CD1c-positive myeloid dendritic cell (primary cell): ENCODE measurements at regions not wholly inside any gene's neighbourhood (a gene's known extent, or its start where the extent isn't known, plus 50 kb on each side); places are given as distances from the start of the nearest gene placed in this dataset.

Source experiments
- DNase-seq: peaks from one replicate; pipeline ENCODE4 v3.0.0-alpha.2; 2016; ENCODE audit errors: extremely low spot score

GRCh38 chr13:53144826-53145225 is 116.2 kb downstream of the OLFM4 start:
- DNase-seq: peak; percentile 83

- no peak for DNase-seq
These were observed 122.0 kb downstream of the OLFM4 start for GRCh38 chr13:53150568-53150967.

DNA sequence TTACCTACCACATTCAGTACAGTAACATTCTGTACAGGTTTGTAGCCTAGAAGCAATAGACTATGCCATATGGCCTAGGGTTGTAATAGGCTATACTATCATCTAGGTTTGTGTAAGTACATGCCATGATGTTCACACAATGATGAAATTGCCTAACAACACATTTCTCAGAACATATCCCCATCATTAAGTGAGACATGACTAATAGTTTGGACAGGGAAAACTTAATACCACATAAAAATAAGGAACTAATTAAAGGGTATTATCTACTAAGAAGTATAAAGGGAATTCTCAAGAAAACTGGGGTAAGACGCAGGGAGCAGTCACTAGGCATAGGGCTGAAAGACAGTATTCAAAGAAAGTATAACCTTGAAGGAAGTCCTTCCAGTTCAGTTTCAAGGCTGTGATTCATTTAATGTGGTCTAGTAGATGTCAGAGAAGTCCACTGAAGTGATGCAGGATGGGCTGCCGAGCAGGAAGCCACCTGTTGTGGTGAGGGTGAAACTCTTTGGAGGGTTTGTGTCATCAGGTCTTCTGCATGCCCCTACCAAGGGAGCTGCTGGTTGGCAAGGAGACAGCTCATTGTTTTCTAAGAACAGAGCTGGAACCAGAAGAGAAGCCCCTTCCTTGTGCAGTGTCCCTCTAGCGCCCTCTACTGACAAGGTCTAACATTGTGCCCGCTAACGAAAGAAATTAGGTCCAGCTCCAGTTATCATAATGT is 122.9 kb downstream of the OLFM4 start:
- DNase-seq: peak; percentile 57

- DNase-seq: no peak
These were observed 123.4 kb downstream of the OLFM4 start for GRCh38 chr13:53152057-53152421.

GRCh38 chr13:53158201-53158600 is 129.6 kb downstream of the OLFM4 start:
- DNase-seq: no peak

- no peak for DNase-seq
These were observed 130.8 kb downstream of the OLFM4 start for GRCh38 chr13:53159431-53159830.

DNA sequence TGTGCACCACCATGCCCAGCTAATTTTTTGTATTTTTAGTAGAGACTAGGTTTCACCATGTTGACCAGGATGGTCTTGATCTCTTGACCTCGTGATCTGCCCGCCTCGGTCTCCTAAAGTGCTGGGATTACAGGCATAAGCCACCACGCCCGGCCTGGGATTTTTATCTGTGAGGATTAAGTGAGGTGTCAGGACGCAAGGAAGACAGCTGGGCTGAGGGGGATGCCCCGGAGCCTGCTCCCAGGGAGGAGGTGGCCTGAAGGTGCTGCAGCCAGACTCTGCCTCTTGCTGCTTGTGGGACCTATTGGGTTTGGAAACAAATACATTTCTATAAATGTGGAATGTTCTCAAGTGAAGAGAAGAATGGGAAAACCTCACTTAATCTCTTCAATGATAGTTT is 131.6 kb downstream of the OLFM4 start:
- no peak for DNase-seq

GRCh38 chr13:53161251-53161650 is 132.6 kb downstream of the OLFM4 start:
- no peak for DNase-seq

DNA sequence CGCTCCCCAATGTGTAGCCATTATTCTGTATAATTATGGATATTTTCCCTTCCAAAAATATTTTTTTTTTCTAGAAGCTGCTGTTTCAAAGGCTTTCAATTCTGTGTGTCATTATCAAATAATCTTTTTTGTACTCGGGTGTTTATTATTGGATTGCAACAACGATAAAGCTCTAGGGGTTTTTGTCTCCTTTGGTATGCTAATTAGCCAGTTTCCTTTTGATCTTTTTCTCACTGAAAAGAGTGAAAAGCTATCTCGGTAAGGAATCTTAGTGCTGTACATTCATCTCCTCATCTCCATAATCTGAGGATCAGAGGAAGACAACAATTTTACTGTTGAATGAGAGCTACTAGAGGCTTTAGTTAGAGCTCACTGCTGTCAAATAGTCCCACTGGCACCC is 136.6 kb downstream of the OLFM4 start:
- DNase-seq: no peak

DNA sequence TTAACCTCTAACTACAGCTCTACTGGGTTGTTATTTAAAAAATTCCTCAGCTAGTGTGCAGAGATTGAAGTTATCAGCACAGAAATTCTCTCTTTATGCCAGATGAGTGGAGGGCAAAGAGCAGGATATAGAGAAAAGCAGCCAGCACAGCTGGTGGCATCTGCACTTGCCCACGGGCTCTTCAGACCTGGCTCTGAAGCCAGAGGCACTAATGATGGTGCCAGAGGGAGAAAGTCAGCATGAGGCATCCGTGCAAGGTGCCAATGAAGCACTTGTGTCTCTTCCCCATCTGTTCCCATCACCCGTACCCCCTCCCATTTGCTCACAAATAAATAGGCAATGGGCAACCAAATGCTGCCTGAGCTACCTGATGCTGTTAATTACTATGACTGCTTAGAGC is 138.9 kb downstream of the OLFM4 start:
- no peak for DNase-seq

GRCh38 chr13:53170910-53171309 is 142.3 kb downstream of the OLFM4 start:
- no peak for DNase-seq

GRCh38 chr13:53174545-53174944 is 145.9 kb downstream of the OLFM4 start:
- no peak for DNase-seq

DNA sequence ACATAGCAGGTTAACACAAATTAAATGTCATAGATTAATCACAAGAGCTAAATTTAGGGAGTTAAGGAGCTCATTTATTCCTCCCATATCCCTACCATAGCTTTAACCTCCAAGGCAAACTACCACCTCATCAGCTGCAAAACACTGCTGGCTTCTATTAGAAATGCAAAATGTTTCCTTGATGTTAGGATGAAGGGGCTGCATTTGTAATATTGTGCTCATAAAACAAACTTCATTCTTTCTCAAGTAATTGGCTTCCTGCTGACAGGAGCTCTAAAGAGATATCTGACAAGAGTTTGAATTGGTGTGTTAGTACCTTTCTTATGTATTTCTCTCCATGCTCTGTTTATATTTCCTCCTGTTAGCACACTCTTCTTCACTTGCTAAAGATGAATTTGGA is 152.1 kb downstream of the OLFM4 start:
- no peak for DNase-seq

GRCh38 chr13:53182724-53183123 is 154.1 kb downstream of the OLFM4 start:
- no peak for DNase-seq

- DNase-seq: no peak
These were observed 159.5 kb downstream of the OLFM4 start for GRCh38 chr13:53188120-53188519.

DNA sequence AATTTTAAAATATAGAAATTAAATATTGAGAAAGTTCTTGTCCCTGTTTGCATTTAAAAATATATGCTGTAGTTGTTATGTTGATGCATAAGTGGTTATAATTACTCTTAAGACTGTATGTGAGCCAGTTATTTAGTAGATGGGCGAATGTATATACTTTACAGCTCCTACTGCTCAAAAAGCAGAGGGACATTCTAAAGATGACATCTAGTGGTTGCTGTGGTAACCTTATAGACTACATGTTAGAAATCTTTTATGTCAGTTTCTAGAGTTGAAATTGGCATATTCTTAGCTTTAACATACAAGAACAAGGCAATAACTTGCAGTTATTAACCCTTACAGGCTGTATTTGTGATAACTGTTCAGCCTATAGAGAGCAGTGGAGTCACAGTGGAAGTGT is 160.5 kb downstream of the OLFM4 start:
- DNase-seq: no peak

- no peak for DNase-seq
These were observed 162.5 kb downstream of the OLFM4 start for GRCh38 chr13:53191091-53191490.

- no peak for DNase-seq
These were observed 168.8 kb downstream of the OLFM4 start for GRCh38 chr13:53197424-53197823.

DNA sequence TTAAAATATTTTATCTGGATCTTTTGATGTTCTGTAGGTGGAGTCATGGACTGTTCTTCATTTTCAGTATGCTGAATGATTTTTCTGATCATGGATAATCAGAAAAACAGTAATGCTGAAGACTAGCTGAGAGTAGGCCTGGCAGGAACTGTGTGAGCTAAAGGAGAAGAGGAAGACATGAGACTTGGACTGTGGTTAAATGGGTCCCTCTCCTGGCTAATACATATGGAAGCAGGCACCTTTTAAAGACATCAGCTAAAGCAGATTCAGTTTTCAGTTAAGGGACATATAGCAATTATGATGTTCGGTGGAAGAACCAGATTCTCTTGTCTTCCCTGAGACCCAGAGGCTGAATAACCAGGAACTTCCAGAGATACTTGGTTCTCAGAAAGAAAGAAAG is 169.4 kb downstream of the OLFM4 start:
- DNase-seq: no peak

DNA sequence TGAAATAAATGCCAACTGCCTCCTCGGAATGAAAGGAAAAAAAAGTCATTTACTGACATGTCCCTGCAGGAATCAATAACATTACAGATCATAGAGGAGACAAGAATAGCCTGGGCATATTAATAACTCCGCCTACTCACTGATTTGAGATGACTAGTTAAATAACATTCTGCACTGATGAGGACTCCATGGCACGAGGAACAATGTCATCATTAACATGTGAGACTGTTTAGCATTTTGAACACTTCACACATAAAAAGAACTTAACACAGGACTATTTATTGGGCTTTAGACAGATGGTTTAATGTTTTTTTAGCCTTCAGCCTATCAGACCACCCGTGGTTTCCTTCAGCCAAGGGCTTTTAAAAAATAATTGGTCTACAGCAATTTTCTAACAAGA is 170.1 kb downstream of the OLFM4 start:
- no peak for DNase-seq

DNA sequence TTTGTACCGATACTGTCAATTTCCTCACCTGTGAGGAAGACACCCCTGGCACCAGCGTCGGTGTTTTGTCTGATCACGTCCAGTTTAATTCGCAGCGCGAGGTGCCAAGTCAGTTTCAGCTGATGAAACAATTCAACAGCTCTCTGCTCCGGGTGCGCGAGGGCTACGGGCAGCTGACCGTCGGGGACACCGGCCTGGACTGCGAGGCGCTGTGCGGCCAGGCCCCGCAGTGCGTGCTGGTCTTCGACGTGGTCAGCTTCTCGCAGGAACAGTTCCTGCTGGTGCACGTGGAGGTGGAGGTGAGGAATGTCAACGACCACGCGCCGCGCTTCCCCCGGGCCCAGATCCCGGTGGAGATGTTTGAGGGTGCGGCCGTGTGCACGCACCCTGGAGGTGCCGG is 171.5 kb downstream of the OLFM4 start:
- no peak for DNase-seq

GRCh38 chr13:53200498-53201453 is 172.2 kb downstream of the OLFM4 start:
- peak; percentile 55 for DNase-seq
